GM12875 (cell line): ENCODE measurements at regions not wholly inside any gene's neighbourhood (a gene's known extent, or its start where the extent isn't known, plus 50 kb on each side); places are given as distances from the start of the nearest gene placed in this dataset.

Experiments used
- H3K4me3 ChIP-seq: one replicate; pipeline ENCODE4 v1.5.1; 2011; ENCODE audit warnings: low read depth, low read length, control low read depth
- CTCF ChIP-seq: IDR thresholded peaks from 2 replicates; pipeline ENCODE4 v1.5.1; 2011; ENCODE audit warnings: low read depth, mild to moderate bottlenecking, control low read depth, inconsistent platforms, low read length, moderate library complexity, borderline replicate concordance; ENCODE audit not compliant: insufficient read depth

GRCh38 chr13:84749126-84749525, 866.9 kb upstream of the SLITRK1 start:
- H3K4me3 ChIP-seq, result no peak overlapping the region
- TF ChIP-seq CTCF, result no peak

GRCh38 chr13:84745051-84745551, 862.8 kb upstream of the SLITRK1 start:
- no peak overlapping the region for H3K4me3 ChIP-seq
- TF ChIP-seq CTCF, result no peak

GRCh38 chr13:84744203-84744602, 861.9 kb upstream of the SLITRK1 start:
- TF ChIP-seq CTCF, result no peak
- H3K4me3 ChIP-seq, result no peak overlapping the region

- TF ChIP-seq CTCF, result no peak
Measured at GRCh38 chr13:84741253-84741652, 859.0 kb upstream of the SLITRK1 start.

DNA sequence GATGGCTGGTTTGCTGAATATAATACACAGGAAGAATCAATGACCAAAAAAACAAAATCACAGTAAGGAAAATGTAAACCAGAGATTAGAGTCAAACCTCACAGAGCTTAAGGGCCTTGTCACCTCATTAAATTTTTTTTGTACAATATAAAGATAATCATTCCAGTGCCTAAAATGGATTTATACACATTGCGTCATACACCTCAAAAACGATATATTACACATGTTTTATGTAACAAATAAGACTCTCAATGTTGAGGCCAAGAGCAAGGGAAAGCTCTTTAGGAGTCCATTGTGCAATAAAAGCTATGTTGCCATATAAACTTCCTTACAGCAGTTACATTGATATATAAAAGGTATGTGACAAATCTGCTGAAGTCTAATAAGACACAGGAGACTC, 856.7 kb upstream of the SLITRK1 start:
- no peak overlapping the region for H3K4me3 ChIP-seq
- no peak for TF ChIP-seq CTCF

More at GRCh38 chr13:84741253-84741652, 859.0 kb upstream of the SLITRK1 start:
- no peak overlapping the region for H3K4me3 ChIP-seq

DNA sequence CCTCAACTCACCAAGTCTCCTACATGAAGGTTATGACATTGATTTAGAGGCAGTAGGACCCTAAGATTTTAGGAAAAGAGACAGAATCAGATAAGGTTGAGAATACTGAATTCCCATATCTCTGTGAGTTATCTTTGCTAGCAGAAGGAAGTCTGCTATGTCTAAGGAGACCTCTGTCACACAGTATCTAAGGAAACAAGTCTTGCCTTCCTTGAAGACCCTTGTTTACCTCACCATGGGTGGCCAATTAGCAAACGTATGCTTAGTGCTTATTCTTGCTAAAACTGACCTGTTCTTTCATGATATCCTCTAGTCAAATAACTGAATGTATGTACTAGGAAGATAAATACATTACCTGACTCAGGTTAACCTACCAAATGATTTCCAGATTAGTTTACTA, 855.4 kb upstream of the SLITRK1 start:
- no peak overlapping the region for H3K4me3 ChIP-seq
- no peak for TF ChIP-seq CTCF

DNA sequence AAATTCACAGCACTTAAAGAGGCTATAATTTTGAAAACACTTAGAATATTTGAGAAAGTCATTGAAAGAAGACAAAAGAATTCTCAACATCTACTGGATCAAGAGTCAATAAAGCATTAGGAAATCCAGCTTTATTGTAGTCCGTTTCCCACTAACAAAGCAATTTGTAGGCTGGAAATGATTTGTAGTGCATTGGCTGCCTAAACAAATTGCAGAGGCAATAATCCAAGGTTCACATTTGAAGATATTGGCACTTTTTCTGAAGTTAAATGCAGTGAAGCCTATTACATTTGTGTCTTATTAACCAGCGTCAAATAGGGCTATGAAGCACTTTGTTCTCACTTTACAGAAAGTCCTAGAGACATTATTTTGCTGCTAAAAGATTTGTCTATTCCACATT, 848.1 kb upstream of the SLITRK1 start:
- no peak for TF ChIP-seq CTCF
- no peak overlapping the region for H3K4me3 ChIP-seq
